HEK293 (cell line): ENCODE measurements at regions not wholly inside any gene's neighbourhood (a gene's known extent, or its start where the extent isn't known, plus 50 kb on each side); places are given as distances from the start of the nearest gene placed in this dataset.

Experiments used
- CTCF ChIA-PET: fragments of 350-600 bp; formaldehyde crosslinking; extraction: SDS; loops from one replicate; lab custom pipeline; 2021; ENCODE audit warnings: antibody characterized with exemption; lab: Yijun Ruan, JAX
- POLR2A ChIA-PET: fragments of 300-600 bp; formaldehyde crosslinking; extraction: SDS; loops from one replicate; lab custom pipeline; 2020; ENCODE audit warnings: antibody characterized with exemption, inconsistent platforms; lab: Yijun Ruan, JAX
- H3K27ac ChIP-seq: fragments of 200-500 bp; sonication (Bioruptor generic); 2 replicates; pipeline ENCODE4 v1.5.1; 2014; ENCODE audit warnings: low read depth, low read length, control low read depth, inconsistent platforms; ENCODE audit errors: extremely low read depth
- H3K36me3 ChIP-seq, 2 experiments: fragments of 200-500 bp in 1 of 2; sonication (Bioruptor generic) in 1 of 2; 1 replicate in 1 of 2; 2 replicates in 1 of 2; pipeline ENCODE4 v1.5.1; 2014 to 2017; ENCODE audit warnings: inconsistent platforms in 2 of 2, low read length in 2 of 2; ENCODE audit not compliant: control insufficient read depth in 2 of 2, insufficient read depth in 1 of 2
- H3K4me1 ChIP-seq: fragments of 200-500 bp; sonication (Bioruptor generic); 2 replicates; pipeline ENCODE4 v1.5.1; 2014; ENCODE audit warnings: mild to moderate bottlenecking, low read length, inconsistent platforms; ENCODE audit not compliant: control insufficient read depth, insufficient read depth
- H3K4me3 ChIP-seq: 2 replicates; pipeline ENCODE4 v1.5.1; 2011; ENCODE audit warnings: low read depth, mild to moderate bottlenecking, control low read depth, low read length, moderate library complexity
- H3K9me3 ChIP-seq: fragments of 200-500 bp; sonication (Bioruptor generic); 2 replicates; pipeline ENCODE4 v1.5.1; 2014; ENCODE audit warnings: low read depth, low read length, inconsistent platforms; ENCODE audit not compliant: control insufficient read depth, insufficient read depth
- HIC1 ChIP-seq: fragments of 450-650 bp; formaldehyde crosslinking; IDR thresholded peaks from 2 replicates; pipeline ENCODE4 v1.5.1; 2016; ENCODE audit warnings: missing biosample characterization, missing genetic modification characterization
- KLF10 ChIP-seq: fragments of 450-650 bp; IDR thresholded peaks from 2 replicates; pipeline ENCODE4 v1.5.1; 2018; ENCODE audit warnings: missing biosample characterization, mild to moderate bottlenecking, missing genetic modification characterization
- SP7 ChIP-seq: fragments of 450-650 bp; formaldehyde crosslinking; IDR thresholded peaks from 2 replicates; pipeline ENCODE4 v1.5.1; 2016; ENCODE audit warnings: missing biosample characterization, missing genetic modification characterization
- ZBTB17 ChIP-seq: fragments of 450-650 bp; formaldehyde crosslinking; IDR thresholded peaks from 2 replicates; pipeline ENCODE4 v1.5.1; 2016; ENCODE audit warnings: missing biosample characterization, missing genetic modification characterization
- ZBTB21 ChIP-seq: fragments of 450-650 bp; formaldehyde crosslinking; IDR thresholded peaks from 2 replicates; pipeline ENCODE4 v1.5.1; 2017; ENCODE audit warnings: missing biosample characterization, missing genetic modification characterization
- ZFP3 ChIP-seq: fragments of 450-650 bp; formaldehyde crosslinking; IDR thresholded peaks from 2 replicates; pipeline ENCODE4 v1.5.1; 2016; ENCODE audit warnings: low read depth, missing biosample characterization, missing genetic modification characterization
- ZNF10 ChIP-seq: fragments of 450-650 bp; formaldehyde crosslinking; IDR thresholded peaks from 2 replicates; pipeline ENCODE4 v1.5.1; 2017; ENCODE audit warnings: missing biosample characterization, missing genetic modification characterization
- ZNF138 ChIP-seq: fragments of 450-650 bp; formaldehyde crosslinking; IDR thresholded peaks from 2 replicates; pipeline ENCODE4 v1.5.1; 2016; ENCODE audit warnings: missing biosample characterization, missing genetic modification characterization, borderline replicate concordance
- ZNF157 ChIP-seq: fragments of 450-650 bp; formaldehyde crosslinking; IDR thresholded peaks from 2 replicates; pipeline ENCODE4 v1.5.1; 2016; ENCODE audit warnings: missing biosample characterization, missing genetic modification characterization
- ZNF202 ChIP-seq: fragments of 450-650 bp; formaldehyde crosslinking; IDR thresholded peaks from 2 replicates; pipeline ENCODE4 v1.5.1; 2016; ENCODE audit warnings: missing biosample characterization, missing genetic modification characterization, borderline replicate concordance
- ZNF324 ChIP-seq: fragments of 450-650 bp; formaldehyde crosslinking; IDR thresholded peaks from 2 replicates; pipeline ENCODE4 v1.5.1; 2016; ENCODE audit warnings: missing biosample characterization, missing genetic modification characterization
- ZNF335 ChIP-seq: fragments of 450-650 bp; formaldehyde crosslinking; conservative IDR thresholded peaks from 2 replicates; pipeline ENCODE4 v1.5.1; 2016; ENCODE audit warnings: missing biosample characterization, missing genetic modification characterization
- ZNF341 ChIP-seq: fragments of 450-650 bp; formaldehyde crosslinking; IDR thresholded peaks from 2 replicates; pipeline ENCODE4; 2016; ENCODE audit warnings: low read depth, missing biosample characterization, missing genetic modification characterization
- ZNF426 ChIP-seq: fragments of 450-650 bp; formaldehyde crosslinking; IDR thresholded peaks from 2 replicates; pipeline ENCODE4 v1.5.1; 2017; ENCODE audit warnings: missing biosample characterization, missing genetic modification characterization, mild to moderate bottlenecking, inconsistent platforms, moderate library complexity
- ZNF514 ChIP-seq: fragments of 450-650 bp; formaldehyde crosslinking; IDR thresholded peaks from 2 replicates; pipeline ENCODE4 v1.5.1; 2016; ENCODE audit warnings: missing biosample characterization, missing genetic modification characterization
- ZNF629 ChIP-seq: fragments of 450-650 bp; formaldehyde crosslinking; IDR thresholded peaks from 2 replicates; pipeline ENCODE4 v1.5.1; 2017; ENCODE audit warnings: missing biosample characterization, missing genetic modification characterization
- TF ChIP-seq, protein P1 (sequence below): fragments of 450-650 bp; formaldehyde crosslinking; IDR thresholded peaks from 2 replicates; pipeline ENCODE4 v1.5.1; 2017; ENCODE audit warnings: missing biosample characterization, missing genetic modification characterization

- POLR2A ChIA-PET: no interaction called here
- H3K4me3 ChIP-seq: no peak overlapping the region
- H3K27ac ChIP-seq: no peak overlapping the region
- no peak for TF ChIP-seq ZNF324
- no peak for TF ChIP-seq ZNF138
- no peak for TF ChIP-seq ZNF10 (tag by site-specific recombination)
- TF ChIP-seq ZFP3 (tag by site-specific recombination): no peak
- TF ChIP-seq, protein P1, sequence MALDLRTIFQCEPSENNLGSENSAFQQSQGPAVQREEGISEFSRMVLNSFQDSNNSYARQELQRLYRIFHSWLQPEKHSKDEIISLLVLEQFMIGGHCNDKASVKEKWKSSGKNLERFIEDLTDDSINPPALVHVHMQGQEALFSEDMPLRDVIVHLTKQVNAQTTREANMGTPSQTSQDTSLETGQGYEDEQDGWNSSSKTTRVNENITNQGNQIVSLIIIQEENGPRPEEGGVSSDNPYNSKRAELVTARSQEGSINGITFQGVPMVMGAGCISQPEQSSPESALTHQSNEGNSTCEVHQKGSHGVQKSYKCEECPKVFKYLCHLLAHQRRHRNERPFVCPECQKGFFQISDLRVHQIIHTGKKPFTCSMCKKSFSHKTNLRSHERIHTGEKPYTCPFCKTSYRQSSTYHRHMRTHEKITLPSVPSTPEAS (tag by site-specific recombination): no peak
- TF ChIP-seq ZNF335 (tag by site-specific recombination): no peak
- TF ChIP-seq ZNF202: no peak
- no peak for TF ChIP-seq ZNF341 (tag by site-specific recombination)
- TF ChIP-seq ZNF157: no peak
- TF ChIP-seq, all 188 proteins: peak for 0
- Histone ChIP-seq H3K4me1 (no peaks in the 10 kb centered on the region), H3K9me3 (no peaks in the 10 kb centered on the region), H3K36me3 (no peaks in the 10 kb centered on the region)
- CTCF ChIA-PET: no interaction called here
Measured at GRCh38 chr1:90826024-90826423, 108.9 kb upstream of the BARHL2 start.

- TF ChIP-seq ZNF514 (tag by site-specific recombination): no peak
- H3K9me3 ChIP-seq: no peaks in the 10 kb centered on the region
- no peak overlapping the region for H3K4me3 ChIP-seq
- POLR2A ChIA-PET: no interaction called here
- H3K4me1 ChIP-seq: no peaks in the 10 kb centered on the region
- no peaks in the 10 kb centered on the region for H3K36me3 ChIP-seq
- no peak overlapping the region for H3K27ac ChIP-seq
- CTCF ChIA-PET: interaction anchor here (1.2 kb wide), 1 partner anchor 9 kb away, joined by 3 read pairs; no protein-coding TSS in a partner anchor
Measured at GRCh38 chr1:90824551-90824950, 107.4 kb upstream of the BARHL2 start.

GRCh38 chr1:90823686-90824085 lies 106.6 kb upstream of the BARHL2 start:
- no peaks in the 10 kb centered on the region for H3K36me3 ChIP-seq
- H3K4me3 ChIP-seq: no peak overlapping the region
- no peaks in the 10 kb centered on the region for H3K9me3 ChIP-seq
- no peak overlapping the region for H3K27ac ChIP-seq
- no peaks in the 10 kb centered on the region for H3K4me1 ChIP-seq
- ChIA-PET CTCF (no interaction called here), POLR2A (no interaction called here)
- TF ChIP-seq, protein P1 (tag by site-specific recombination): 0 out of 2 replicates have a peak, but pooled peaks have one; percentile 52
- TF ChIP-seq HIC1 (tag by site-specific recombination): no peak
- TF ChIP-seq ZNF426 (tag by site-specific recombination): no peak
- TF ChIP-seq SP7 (tag by site-specific recombination): peak; percentile 47

DNA sequence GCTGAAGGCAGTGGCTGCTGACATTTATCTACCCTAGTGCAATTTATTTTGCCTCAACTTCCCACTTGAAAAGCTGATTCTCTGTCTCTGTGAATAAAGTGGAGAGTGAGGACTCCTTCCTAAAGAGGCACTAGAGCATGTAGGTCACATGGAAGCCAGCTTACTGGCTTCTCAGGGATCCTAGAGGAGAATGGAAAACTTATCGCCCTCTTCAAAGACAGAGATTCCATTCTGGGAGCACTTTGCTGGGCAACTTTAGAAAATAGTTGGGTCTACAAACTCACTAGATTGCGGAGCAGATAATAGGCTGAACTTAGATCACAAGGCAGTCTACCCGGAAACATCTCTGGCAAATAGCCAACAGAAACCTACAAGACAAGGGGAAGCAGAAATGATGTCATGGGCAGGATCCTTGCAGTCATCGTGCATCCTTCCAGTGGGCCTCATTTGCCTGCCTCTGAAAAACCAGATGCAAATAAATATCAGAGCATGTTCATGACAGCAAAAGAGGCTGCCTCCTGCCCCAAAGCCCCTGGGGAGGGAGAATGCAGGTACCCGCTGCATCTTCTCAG lies 104.8 kb upstream of the BARHL2 start:
- no peak overlapping the region for H3K27ac ChIP-seq
- ChIA-PET CTCF (no interaction called here), POLR2A (no interaction called here)
- no peaks in the 10 kb centered on the region for H3K4me1 ChIP-seq
- H3K9me3 ChIP-seq: no peaks in the 10 kb centered on the region
- peak; percentile 85 for TF ChIP-seq ZBTB21 (tag by site-specific recombination)
- TF ChIP-seq KLF10 (tag by site-specific recombination): no peak
- peak; percentile 43 for TF ChIP-seq ZNF335 (tag by site-specific recombination)
- TF ChIP-seq ZBTB17 (tag by site-specific recombination): peak; percentile 38; the same call in 1 of the 2 replicates
- TF ChIP-seq ZNF629: 0 out of 2 replicates have a peak, but pooled peaks have one; percentile 46
- no peak for TF ChIP-seq ZNF138
- no peak overlapping the region for H3K4me3 ChIP-seq
- H3K36me3 ChIP-seq: no peaks in the 10 kb centered on the region
